H1 (cell line): ENCODE measurements at regions not wholly inside any gene's neighbourhood (a gene's known extent, or its start where the extent isn't known, plus 50 kb on each side); places are given as distances from the start of the nearest gene placed in this dataset.

Experiments used
- CTCF ChIA-PET: fragments of 300-600 bp; sonication (Branson Sonifier 250); formaldehyde crosslinking; loops from one replicate; lab custom pipeline; 2021; ENCODE audit not compliant: partially characterized antibody; lab: Charles Lee
- POLR2A ChIA-PET: fragments of 300-600 bp; sonication (Branson Sonifier 250); formaldehyde crosslinking; loops from one replicate; lab custom pipeline; 2021; ENCODE audit warnings: inconsistent platforms; ENCODE audit not compliant: partially characterized antibody; lab: Charles Lee
- DNase-seq, 2 experiments: peaks; one replicate each; pipeline versions ENCODE4 v3.0.0 to v3.0.0-alpha.2; 2010 to 2022; ENCODE audit warnings: low spot score in 2 of 2, low read depth in 1 of 2, mixed read lengths in 1 of 2
- FAIRE-seq: peaks from 2 replicates; lab custom pipeline; 2011; peaks lifted over from hg19 to GRCh38; lab: Jason Lieb, UNC
- H2AFZ ChIP-seq: 2 replicates; pipeline ENCODE4 v1.8.1; 2012; ENCODE audit warnings: low read length, inconsistent platforms
- H2AK5ac ChIP-seq: 2 replicates; pipeline ENCODE4 v1.6.1; 2013; ENCODE audit warnings: low read depth, low read length
- H2BK120ac ChIP-seq: replicated peaks from 2 replicates; pipeline ENCODE3; 2013; ENCODE audit warnings: low read depth, low read length, inconsistent platforms
- H2BK12ac ChIP-seq: 2 replicates; pipeline ENCODE4 v1.6.1; 2013; ENCODE audit warnings: low read depth, low read length
- H2BK15ac ChIP-seq: 2 replicates; pipeline ENCODE4 v1.6.1; 2013; ENCODE audit warnings: low read length
- H2BK20ac ChIP-seq: 2 replicates; pipeline ENCODE4 v1.6.1; 2013; ENCODE audit warnings: low read length
- H2BK5ac ChIP-seq: 2 replicates; pipeline ENCODE4 v1.6.1; 2013; ENCODE audit warnings: low read depth, low read length
- H3K14ac ChIP-seq: 2 replicates; pipeline ENCODE4 v1.6.1; 2013; ENCODE audit warnings: inconsistent platforms; ENCODE audit not compliant: insufficient read length
- H3K18ac ChIP-seq: 2 replicates; pipeline ENCODE4 v1.6.1; 2013; ENCODE audit warnings: low read length; ENCODE audit errors: extremely low read depth
- H3K23ac ChIP-seq: 2 replicates; pipeline ENCODE4 v1.6.1; 2013; ENCODE audit warnings: inconsistent platforms; ENCODE audit not compliant: insufficient read length
- H3K23me2 ChIP-seq: 2 replicates; pipeline ENCODE4 v1.6.1; 2013; ENCODE audit warnings: low read depth, low read length
- H3K27ac ChIP-seq: 2 replicates; pipeline ENCODE4 v1.6.1; 2011; ENCODE audit warnings: low read depth, low read length, inconsistent platforms
- H3K27me3 ChIP-seq, 4 experiments: replicated peaks in 1 of 4; 1 replicate in 1 of 4; 2 replicates in 3 of 4; pipeline versions ENCODE4 v1.6.1 to v1.8.1; 2011 to 2013; ENCODE audit warnings: low read length in 3 of 4, mild to moderate bottlenecking in 3 of 4, inconsistent platforms in 2 of 4, mixed read lengths in 2 of 4, moderate library complexity in 1 of 4; ENCODE audit not compliant: control insufficient read depth in 3 of 4, insufficient read depth in 3 of 4; ENCODE audit errors: extremely low read depth in 1 of 4
- H3K36me3 ChIP-seq, 4 experiments: 2 replicates each; pipeline versions ENCODE4 v1.6.1 to v1.8.1; 2011 to 2013; ENCODE audit warnings: mild to moderate bottlenecking in 4 of 4, low read length in 3 of 4, moderate library complexity in 2 of 4, control low read depth in 1 of 4, inconsistent platforms in 1 of 4; ENCODE audit not compliant: insufficient read depth in 4 of 4, control insufficient read depth in 2 of 4
- H3K4ac ChIP-seq: replicated peaks from 2 replicates; pipeline ENCODE3; 2013; ENCODE audit warnings: low read length, low read depth, mixed read lengths, inconsistent platforms; ENCODE audit not compliant: insufficient read length
- H3K4me1 ChIP-seq, 4 experiments: replicated peaks in 1 of 4; 1 replicate in 1 of 4; 2 replicates in 3 of 4; pipeline versions ENCODE4 v1.6.1 to v1.8.1; 2011 to 2013; ENCODE audit warnings: low read length in 3 of 4, inconsistent platforms in 2 of 4, mixed read lengths in 1 of 4; ENCODE audit not compliant: insufficient read depth in 4 of 4, control insufficient read depth in 3 of 4
- H3K4me2 ChIP-seq, 2 experiments: 2 replicates each; pipeline versions ENCODE4 v1.6.1 to v1.8.1; 2011 to 2013; ENCODE audit warnings: low read depth in 2 of 2, low read length in 2 of 2, control low read depth in 1 of 2, inconsistent platforms in 1 of 2, mild to moderate bottlenecking in 1 of 2; ENCODE audit not compliant: insufficient read depth in 1 of 2
- H3K4me3 ChIP-seq, 4 experiments: fragments of 200-600, 300-600 bp in 1 of 4; sonication (generic), shearing (Covaris generic), sonication (Bioruptor Twin) in 1 of 4; 2 replicates each; pipeline versions ENCODE4 v1.5.1 to v1.8.1; 2011 to 2016; ENCODE audit warnings: low read length in 4 of 4, low read depth in 3 of 4, control low read depth in 2 of 4, inconsistent platforms in 2 of 4, mild to moderate bottlenecking in 2 of 4, mixed read lengths in 1 of 4, moderate library complexity in 1 of 4; ENCODE audit not compliant: insufficient read depth in 2 of 4; ENCODE audit errors: extremely low read depth in 1 of 4
- H3K56ac ChIP-seq: replicated peaks from 2 replicates; pipeline ENCODE3; 2013; ENCODE audit warnings: low read depth, mild to moderate bottlenecking, mixed read lengths, low read length, inconsistent platforms; ENCODE audit not compliant: insufficient read length
- H3K79me1 ChIP-seq: 2 replicates; pipeline ENCODE4 v1.6.1; 2013; ENCODE audit warnings: low read depth, low read length, control low read depth
- H3K79me2 ChIP-seq, 2 experiments: 2 replicates each; pipeline versions ENCODE4 v1.6.1 to v1.8.1; 2012 to 2013; ENCODE audit warnings: low read length in 2 of 2, mild to moderate bottlenecking in 2 of 2, inconsistent platforms in 1 of 2; ENCODE audit not compliant: insufficient read depth in 2 of 2, control insufficient read depth in 1 of 2
- H3K9ac ChIP-seq, 4 experiments: replicated peaks in 1 of 4; 1 replicate in 1 of 4; 2 replicates in 3 of 4; pipeline versions ENCODE4 v1.6.1 to v1.8.1; 2011 to 2013; ENCODE audit warnings: low read depth in 3 of 4, low read length in 3 of 4, control low read depth in 2 of 4, mild to moderate bottlenecking in 2 of 4, moderate library complexity in 2 of 4, inconsistent platforms in 1 of 4; ENCODE audit errors: extremely low read depth in 1 of 4
- H3K9me3 ChIP-seq, 2 experiments: 2 replicates each; pipeline versions ENCODE4 v1.6.1 to v1.8.1; 2012 to 2013; ENCODE audit warnings: mild to moderate bottlenecking in 2 of 2, moderate library complexity in 2 of 2, control low read depth in 1 of 2, inconsistent platforms in 1 of 2, low read depth in 1 of 2, low read length in 1 of 2, mixed read lengths in 1 of 2; ENCODE audit not compliant: insufficient read depth in 2 of 2
- H4K20me1 ChIP-seq, 2 experiments: replicated peaks in 1 of 2; 2 replicates each; pipeline versions ENCODE3 to v1.8.1; 2011 to 2013; ENCODE audit warnings: inconsistent platforms in 2 of 2, low read length in 2 of 2, mild to moderate bottlenecking in 1 of 2; ENCODE audit not compliant: insufficient read depth in 2 of 2, control insufficient read depth in 1 of 2
- H4K5ac ChIP-seq: 2 replicates; pipeline ENCODE4 v1.6.1; 2013; ENCODE audit warnings: low read length, low read depth, mixed read lengths, inconsistent platforms; ENCODE audit not compliant: insufficient read length
- H4K8ac ChIP-seq: 2 replicates; pipeline ENCODE4 v1.8.0; 2013; ENCODE audit warnings: mild to moderate bottlenecking, moderate library complexity, low read length, inconsistent platforms; ENCODE audit not compliant: insufficient read depth; ENCODE audit errors: extremely low read depth
- H4K91ac ChIP-seq: replicated peaks from 2 replicates; pipeline ENCODE3; 2013; ENCODE audit warnings: low read length, mixed read lengths, inconsistent platforms; ENCODE audit not compliant: insufficient read length
- CBX8 ChIP-seq: fragments of 300-800, 300-1000 bp; sonication (generic); IDR thresholded peaks from 2 replicates; pipeline ENCODE4 v1.7.1; 2016; ENCODE audit warnings: low read depth, low read length, borderline replicate concordance
- CTBP2 ChIP-seq: IDR thresholded peaks from 2 replicates; pipeline ENCODE4 v1.7.0; 2011; ENCODE audit warnings: borderline replicate concordance, mild to moderate bottlenecking, moderate library complexity, mixed read lengths, low read length; ENCODE audit not compliant: insufficient read depth, insufficient read length
- EGR1 ChIP-seq: IDR thresholded peaks from 2 replicates; pipeline ENCODE4 v1.6.1; 2011; ENCODE audit warnings: low read depth, low read length, borderline replicate concordance
- HDAC6 ChIP-seq: IDR thresholded peaks from one replicate; pipeline ENCODE4 v1.7.1; 2012; ENCODE audit warnings: low read depth, mild to moderate bottlenecking, inconsistent platforms, low read length, moderate library complexity
- JUN ChIP-seq: IDR thresholded peaks from 2 replicates; pipeline ENCODE4 v1.6.1; 2011; ENCODE audit warnings: low read depth, mild to moderate bottlenecking, improper control_type of control experiment, low read length
- JUND ChIP-seq: IDR thresholded peaks from 2 replicates; pipeline ENCODE4 v1.6.1; 2011; ENCODE audit warnings: mild to moderate bottlenecking, improper control_type of control experiment, low read length
- KDM4A ChIP-seq: IDR thresholded peaks from one replicate; pipeline ENCODE4 v1.7.1; 2012; ENCODE audit warnings: low read depth, mild to moderate bottlenecking, moderate library complexity, low read length, inconsistent platforms; ENCODE audit not compliant: severe bottlenecking
- RFX5 ChIP-seq: IDR thresholded peaks from 2 replicates; pipeline ENCODE4 v1.6.1; 2011; ENCODE audit warnings: low read depth, low read length, improper control_type of control experiment, borderline replicate concordance
- SIX5 ChIP-seq: IDR thresholded peaks from 2 replicates; pipeline ENCODE4 v1.6.1; 2011; ENCODE audit warnings: mild to moderate bottlenecking, low read depth, low read length
- SRF ChIP-seq: IDR thresholded peaks from 2 replicates; pipeline ENCODE4 v1.6.1; 2011; ENCODE audit warnings: mild to moderate bottlenecking, low read depth, low read length, moderate library complexity
- WGBS, 2 experiments: shearing (Covaris generic) in 1 of 2; methylation state at CpG; one replicate each; pipeline versions ENCODE4 v1.1.6 to v1.1.7; 2013 to 2015; ENCODE audit warnings: low lambda C conversion rate in 2 of 2, mixed read lengths in 2 of 2, inconsistent platforms in 1 of 2, low coverage in 1 of 2, missing lambda C conversion rate in 1 of 2; ENCODE audit not compliant: insufficient replicate concordance in 2 of 2, insufficient coverage in 1 of 2, insufficient read length in 1 of 2; ENCODE audit errors: extremely low coverage in 1 of 2, missing lambda C conversion rate in 1 of 2; 5-methylcytosine and 5-hydroxymethylcytosine counted together

GRCh38 chr5:33195431-33196165, 245.2 kb upstream of the TARS1 start:
- Histone ChIP-seq H3K79me2 (no peaks in the 10 kb centered on the region), H3K9me3 (no peaks in the 10 kb centered on the region), H2BK120ac (no peak overlapping the region), H2BK15ac (no peak overlapping the region), H4K20me1 (no peaks in the 10 kb centered on the region), H3K18ac (no peak overlapping the region), H3K4me3 (no peak overlapping the region), H4K8ac (no peak overlapping the region), H3K36me3 (no peaks in the 10 kb centered on the region), H2BK5ac (no peak overlapping the region), H2BK20ac (no peak overlapping the region), H3K14ac (no peak overlapping the region), H3K4me2 (no peak overlapping the region), H2BK12ac (no peak overlapping the region), H2AFZ (no peak overlapping the region), H3K4me1 (no peaks in the 10 kb centered on the region), H4K5ac (no peak overlapping the region), H2AK5ac (no peak overlapping the region), H3K27ac (no peak overlapping the region), H3K56ac (no peak overlapping the region), H3K23me2 (no peaks in the 10 kb centered on the region), H3K79me1 (no peaks in the 10 kb centered on the region), H3K4ac (no peak overlapping the region), H3K27me3 (no peaks in the 10 kb centered on the region), H4K91ac (no peak overlapping the region), H3K23ac (no peak overlapping the region), H3K9ac (no peak overlapping the region)
- no peak for DNase-seq
- ChIA-PET CTCF (interaction anchor here (1.0 kb wide), 1 partner anchor 343 kb away, joined by 3 read pairs; no protein-coding TSS in a partner anchor), POLR2A (no interaction called here)
- TF ChIP-seq CTBP2 = no peak
- TF ChIP-seq HDAC6 = no peak
- no peak for TF ChIP-seq EGR1
- TF ChIP-seq CBX8 = no peak
- no peak for TF ChIP-seq JUN
- TF ChIP-seq SRF = no peak
- TF ChIP-seq JUND = no peak
- TF ChIP-seq SIX5 = no peak
- TF ChIP-seq RFX5 = no peak
- TF ChIP-seq KDM4A = no peak
- WGBS, 2 experiments = 88% methylated on average over 3 of the region's 3 CpGs; no CpG with 5 or more reads in 1 of the 2 experiments
- no peak for FAIRE-seq
